ENCODE measurements at regions not wholly inside any gene's neighbourhood (a gene's known extent, or its start where the extent isn't known, plus 50 kb on each side); places are given as distances from the start of the nearest gene placed in this dataset.

DNA sequence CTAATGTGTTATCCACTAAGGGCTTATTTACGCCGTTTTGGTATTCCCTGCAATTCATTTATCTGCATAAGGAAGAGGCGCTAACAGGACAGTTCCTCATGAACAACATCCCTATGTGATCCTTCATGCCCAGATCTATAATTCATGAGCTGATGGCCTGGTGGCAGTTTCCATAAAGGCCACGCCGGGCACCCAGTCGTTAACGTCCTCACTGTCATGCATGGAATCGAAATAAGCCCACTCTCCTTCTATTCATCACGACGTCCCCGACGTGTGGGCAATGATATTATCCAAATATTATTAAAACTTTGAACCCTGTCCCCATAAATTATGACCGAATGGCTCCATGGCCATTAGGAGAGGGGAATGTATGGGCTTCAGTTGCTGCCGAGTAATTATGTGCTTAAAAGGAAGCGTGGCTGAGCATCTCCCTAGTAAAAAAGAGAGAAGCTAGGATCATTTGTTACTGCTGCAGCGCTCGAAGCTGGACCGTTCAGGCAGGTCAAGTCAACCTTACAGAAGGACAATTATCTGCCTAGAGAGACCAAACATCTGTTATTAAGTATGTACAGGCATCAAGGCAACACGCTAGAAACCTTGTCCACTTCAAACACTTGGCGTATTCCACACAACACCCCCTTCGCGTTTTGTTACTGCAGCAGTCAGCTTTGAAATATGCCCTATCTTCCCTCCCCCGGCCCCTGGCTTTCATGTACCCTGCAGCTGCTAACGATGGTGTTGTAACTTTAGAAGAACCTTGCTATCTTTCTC, 94.0 kb upstream of the SALL1 start:
- no peaks in the 10 kb centered on the region for H3K36me3 ChIP-seq
- H3K27ac ChIP-seq = peak overlapping the region; percentile 72 to 76
- H3K27me3 ChIP-seq = no peaks in the 10 kb centered on the region
- intact Hi-C loops (cut with DNase I; ENCODE audit: low total_unique reads) = no loop called here
- H3K9me3 ChIP-seq = no peaks in the 10 kb centered on the region
- DNase-seq = peak; percentile 79 to 93
- H3K4me1 ChIP-seq = peaks cover 0 to 5% of the 10 kb centered on the region in 2 donors
- TF ChIP-seq POLR2A (IDR thresholded peaks at IDR 0.05) = no peak
- TF ChIP-seq, protein P1, sequence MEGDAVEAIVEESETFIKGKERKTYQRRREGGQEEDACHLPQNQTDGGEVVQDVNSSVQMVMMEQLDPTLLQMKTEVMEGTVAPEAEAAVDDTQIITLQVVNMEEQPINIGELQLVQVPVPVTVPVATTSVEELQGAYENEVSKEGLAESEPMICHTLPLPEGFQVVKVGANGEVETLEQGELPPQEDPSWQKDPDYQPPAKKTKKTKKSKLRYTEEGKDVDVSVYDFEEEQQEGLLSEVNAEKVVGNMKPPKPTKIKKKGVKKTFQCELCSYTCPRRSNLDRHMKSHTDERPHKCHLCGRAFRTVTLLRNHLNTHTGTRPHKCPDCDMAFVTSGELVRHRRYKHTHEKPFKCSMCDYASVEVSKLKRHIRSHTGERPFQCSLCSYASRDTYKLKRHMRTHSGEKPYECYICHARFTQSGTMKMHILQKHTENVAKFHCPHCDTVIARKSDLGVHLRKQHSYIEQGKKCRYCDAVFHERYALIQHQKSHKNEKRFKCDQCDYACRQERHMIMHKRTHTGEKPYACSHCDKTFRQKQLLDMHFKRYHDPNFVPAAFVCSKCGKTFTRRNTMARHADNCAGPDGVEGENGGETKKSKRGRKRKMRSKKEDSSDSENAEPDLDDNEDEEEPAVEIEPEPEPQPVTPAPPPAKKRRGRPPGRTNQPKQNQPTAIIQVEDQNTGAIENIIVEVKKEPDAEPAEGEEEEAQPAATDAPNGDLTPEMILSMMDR (IDR thresholded peaks at IDR 0.05) = peak in 1 of 4 experiments; percentile 19
- no peak overlapping the region for H3K4me3 ChIP-seq

DNA sequence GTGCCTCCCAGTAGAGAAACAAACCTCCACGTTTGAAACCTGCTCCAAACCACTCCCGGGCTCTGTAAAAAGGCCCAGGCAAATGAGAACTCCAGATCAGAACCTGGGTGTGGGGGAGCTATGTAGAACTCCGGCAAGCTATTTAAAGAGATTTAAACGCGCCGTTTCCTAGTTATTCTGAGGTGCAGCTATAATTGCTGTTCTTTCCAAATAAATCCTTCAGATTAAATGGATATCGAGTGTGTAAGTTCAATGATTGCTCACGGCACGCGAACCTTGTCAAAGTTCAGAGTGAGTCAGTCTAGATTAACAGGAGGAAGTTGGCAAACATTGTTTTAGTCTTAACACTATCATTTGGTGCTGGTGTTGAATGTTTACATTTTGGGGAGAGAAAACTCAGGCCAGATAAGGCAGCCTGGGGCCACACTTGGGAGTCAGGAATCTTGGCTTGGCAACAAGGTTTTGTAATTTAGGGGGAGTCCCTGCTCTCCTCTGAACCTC, 92.9 kb upstream of the SALL1 start:
- Histone ChIP-seq H3K9me3 (no peaks in the 10 kb centered on the region), H3K4me1 (peaks cover 0 to 5% of the 10 kb centered on the region in 2 donors), H3K4me3 (no peak overlapping the region), H3K27ac (peak overlapping the region; percentile 72 to 76), H3K36me3 (no peaks in the 10 kb centered on the region), H3K27me3 (no peaks in the 10 kb centered on the region)
- DNase-seq = peak; percentile 23 to 54
- intact Hi-C loops (cut with DNase I; ENCODE audit: low total_unique reads) = no loop called here
- TF ChIP-seq, protein P1 (IDR thresholded peaks at IDR 0.05) = no peak
- TF ChIP-seq POLR2A (IDR thresholded peaks at IDR 0.05) = no peak

DNA sequence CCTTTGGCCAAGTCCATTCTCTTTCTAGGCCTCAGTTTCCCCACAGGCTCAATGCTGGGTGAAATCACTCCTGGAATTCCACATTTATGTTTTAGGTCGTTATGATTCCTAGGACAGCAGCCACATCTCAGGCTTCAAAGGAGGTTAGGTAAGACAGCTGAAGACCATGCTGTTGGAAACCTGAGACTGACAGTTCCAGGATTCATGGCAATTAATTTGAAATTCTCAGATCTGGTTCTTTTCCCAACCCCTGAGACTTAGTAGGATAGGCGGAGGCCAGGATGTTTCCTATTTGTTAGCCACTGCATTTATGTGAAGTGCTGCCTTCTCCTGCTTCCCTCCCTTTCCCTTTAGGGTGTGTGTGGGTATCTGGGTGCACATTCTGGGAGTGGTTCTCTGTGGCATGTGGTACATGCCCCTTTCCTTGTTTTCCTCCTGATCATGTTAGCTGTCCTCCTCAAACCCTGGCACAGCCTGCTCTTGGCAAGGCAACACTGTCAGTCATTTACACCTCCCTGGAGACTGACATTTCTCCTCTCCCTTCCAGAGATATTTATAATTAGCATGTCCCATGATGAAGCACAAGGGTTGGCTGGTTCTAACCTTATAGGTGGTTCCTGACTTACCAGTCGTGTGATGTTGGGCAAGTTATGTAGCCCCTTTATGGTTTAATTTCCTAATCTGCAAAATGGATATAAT, 91.4 kb upstream of the SALL1 start:
- Histone ChIP-seq H3K36me3 (no peaks in the 10 kb centered on the region), H3K9me3 (no peaks in the 10 kb centered on the region), H3K27me3 (no peaks in the 10 kb centered on the region), H3K4me1 (peaks cover 0 to 5% of the 10 kb centered on the region in 2 donors), H3K4me3 (no peak overlapping the region), H3K27ac (no peak overlapping the region)
- DNase-seq = no peak
- TF ChIP-seq, protein P1 (IDR thresholded peaks at IDR 0.05) = no peak
- no peak for TF ChIP-seq POLR2A (IDR thresholded peaks at IDR 0.05)
- intact Hi-C loops (cut with DNase I; ENCODE audit: low total_unique reads) = no loop called here

- Histone ChIP-seq H3K4me1 (peaks cover 0 to 5% of the 10 kb centered on the region in 2 donors), H3K9me3 (no peaks in the 10 kb centered on the region), H3K4me3 (no peak overlapping the region), H3K36me3 (no peaks in the 10 kb centered on the region), H3K27ac (no peak overlapping the region), H3K27me3 (no peaks in the 10 kb centered on the region)
- no peak for DNase-seq
- intact Hi-C loops (cut with DNase I; ENCODE audit: low total_unique reads) = no loop called here
- TF ChIP-seq, protein P1 (IDR thresholded peaks at IDR 0.05) = no peak
- no peak for TF ChIP-seq POLR2A (IDR thresholded peaks at IDR 0.05)
These were observed 88.1 kb upstream of the SALL1 start for GRCh38 chr16:51239196-51239595.

DNA sequence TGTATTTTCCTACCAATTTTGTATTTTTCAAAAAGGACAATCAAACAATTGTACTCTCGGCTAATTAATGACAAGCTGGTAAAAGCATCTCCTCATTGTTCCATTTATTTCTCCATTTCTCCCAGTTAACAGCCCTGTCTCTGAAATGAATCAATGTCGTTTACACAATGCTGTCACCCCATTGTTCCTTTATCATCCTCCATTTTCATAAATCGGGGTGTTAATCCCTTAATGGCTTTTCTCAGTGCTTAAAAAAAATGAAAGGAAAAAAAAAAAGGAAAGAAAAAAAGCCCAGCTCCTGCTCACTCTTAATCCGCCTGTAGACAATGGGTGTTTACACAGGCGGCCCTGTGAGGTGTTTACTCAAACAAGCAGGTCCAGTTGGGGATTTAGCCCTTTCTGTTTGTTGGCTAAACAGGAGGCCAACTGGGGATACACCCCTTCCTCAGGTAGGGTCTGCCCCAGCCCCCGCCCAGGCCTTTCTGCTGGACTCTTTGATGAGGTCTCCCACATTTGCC, 86.8 kb upstream of the SALL1 start:
- no peak overlapping the region for H3K27ac ChIP-seq
- no peaks in the 10 kb centered on the region for H3K9me3 ChIP-seq
- TF ChIP-seq POLR2A (IDR thresholded peaks at IDR 0.05) = no peak
- TF ChIP-seq, protein P1 (IDR thresholded peaks at IDR 0.05) = no peak
- no peak for DNase-seq
- intact Hi-C loops (cut with DNase I; ENCODE audit: low total_unique reads) = no loop called here
- no peaks in the 10 kb centered on the region for H3K27me3 ChIP-seq
- no peaks in the 10 kb centered on the region for H3K36me3 ChIP-seq
- no peaks in the 10 kb centered on the region for H3K4me1 ChIP-seq
- no peak overlapping the region for H3K4me3 ChIP-seq

All from uterus (tissue), 3 donors.